ENCODE measurements at regions not wholly inside any gene's neighbourhood (a gene's known extent, or its start where the extent isn't known, plus 50 kb on each side); places are given as distances from the start of the nearest gene placed in this dataset.

DNA sequence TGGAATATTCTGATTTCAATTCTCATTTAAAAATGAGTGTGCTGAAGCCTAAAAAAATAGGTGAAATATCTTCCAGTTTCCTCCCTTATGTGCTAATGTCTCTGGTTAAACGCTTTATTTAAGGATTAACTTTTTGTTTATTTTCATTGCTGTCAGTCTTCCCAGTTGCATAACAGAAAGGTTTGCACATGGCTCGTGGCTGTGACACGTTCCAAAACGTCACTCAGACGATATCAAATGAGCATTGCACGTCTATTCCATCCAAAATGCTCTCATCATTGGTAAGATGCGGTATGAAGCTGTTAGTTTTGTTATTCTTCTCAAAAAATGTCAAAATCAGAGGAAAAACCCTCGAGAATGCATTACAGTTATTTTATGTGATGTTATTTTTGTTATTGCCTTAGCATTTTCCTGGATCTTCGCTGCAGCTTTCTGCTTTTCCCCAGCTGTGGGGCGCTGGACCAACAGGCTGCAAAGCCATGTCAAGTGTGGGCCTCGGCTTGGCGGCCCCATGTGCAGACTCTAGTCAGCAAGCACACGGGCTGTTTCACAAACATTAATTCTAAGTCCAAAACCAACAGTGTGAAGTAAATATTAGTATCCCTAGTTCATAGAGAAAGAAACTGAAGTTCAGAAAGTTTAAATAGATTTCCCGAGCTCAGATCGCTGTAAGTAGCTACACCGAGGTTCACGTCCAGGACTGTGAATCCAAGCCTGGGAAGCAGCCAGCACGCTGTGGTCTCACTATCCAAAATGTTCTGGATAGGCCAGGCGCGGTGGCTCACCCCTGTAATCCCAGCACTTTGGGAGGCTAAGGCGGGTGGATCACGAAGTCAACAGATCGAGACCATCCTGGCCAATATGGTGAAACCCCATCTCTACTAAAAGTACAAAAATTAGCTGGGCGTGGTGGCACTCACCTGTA is 793.4 kb upstream of the FRG1 start:
- TF ChIP-seq, protein P1, sequence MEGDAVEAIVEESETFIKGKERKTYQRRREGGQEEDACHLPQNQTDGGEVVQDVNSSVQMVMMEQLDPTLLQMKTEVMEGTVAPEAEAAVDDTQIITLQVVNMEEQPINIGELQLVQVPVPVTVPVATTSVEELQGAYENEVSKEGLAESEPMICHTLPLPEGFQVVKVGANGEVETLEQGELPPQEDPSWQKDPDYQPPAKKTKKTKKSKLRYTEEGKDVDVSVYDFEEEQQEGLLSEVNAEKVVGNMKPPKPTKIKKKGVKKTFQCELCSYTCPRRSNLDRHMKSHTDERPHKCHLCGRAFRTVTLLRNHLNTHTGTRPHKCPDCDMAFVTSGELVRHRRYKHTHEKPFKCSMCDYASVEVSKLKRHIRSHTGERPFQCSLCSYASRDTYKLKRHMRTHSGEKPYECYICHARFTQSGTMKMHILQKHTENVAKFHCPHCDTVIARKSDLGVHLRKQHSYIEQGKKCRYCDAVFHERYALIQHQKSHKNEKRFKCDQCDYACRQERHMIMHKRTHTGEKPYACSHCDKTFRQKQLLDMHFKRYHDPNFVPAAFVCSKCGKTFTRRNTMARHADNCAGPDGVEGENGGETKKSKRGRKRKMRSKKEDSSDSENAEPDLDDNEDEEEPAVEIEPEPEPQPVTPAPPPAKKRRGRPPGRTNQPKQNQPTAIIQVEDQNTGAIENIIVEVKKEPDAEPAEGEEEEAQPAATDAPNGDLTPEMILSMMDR (conservative IDR thresholded peaks at IDR 0.05 in 1 of 2, IDR thresholded peaks at IDR 0.05 in 1 of 2; ENCODE audit: low read depth in 1 of 2, low read length in 2 of 2) = no peak
- no peak for TF ChIP-seq EZH2 (IDR thresholded peaks at IDR 0.05; ENCODE audit: low read length, missing control alignments)

Measured in fibroblast of lung (primary cell).